Osteocyte (in vitro differentiated cells): ENCODE measurements at regions not wholly inside any gene's neighbourhood (a gene's known extent, or its start where the extent isn't known, plus 50 kb on each side); places are given as distances from the start of the nearest gene placed in this dataset.
A peak's percentile ranks its signal among the peaks of the same experiment; 100 is the strongest.
"Not testable (repeated sequence)": the region's sequence is repeated elsewhere in the genome, so short reads cannot be mapped to it uniquely, and the experiment has no call there.

Source experiments
- DNase-seq: peaks from one replicate; pipeline ENCODE4 v3.0.0; 2021; ENCODE audit warnings: mixed read lengths; ENCODE audit not compliant: unreplicated experiment; ENCODE audit errors: extremely low spot score
- H3K27ac Mint-ChIP-seq: one replicate; pipeline ENCODE4 v1.8.0; 2021; ENCODE audit warnings: mild to moderate bottlenecking, mixed read lengths; ENCODE audit not compliant: unreplicated experiment
- H3K27me3 Mint-ChIP-seq: one replicate; pipeline ENCODE4 v1.8.0; 2021; ENCODE audit warnings: mixed read lengths; ENCODE audit not compliant: unreplicated experiment
- H3K36me3 Mint-ChIP-seq: one replicate; pipeline ENCODE4 v1.8.0; 2021; ENCODE audit warnings: mixed read lengths; ENCODE audit not compliant: unreplicated experiment
- H3K4me1 Mint-ChIP-seq: one replicate; pipeline ENCODE4 v1.8.0; 2021; ENCODE audit warnings: mixed read lengths; ENCODE audit not compliant: unreplicated experiment
- H3K4me3 Mint-ChIP-seq: one replicate; pipeline ENCODE4 v1.8.0; 2021; ENCODE audit warnings: mild to moderate bottlenecking, moderate library complexity, mixed read lengths; ENCODE audit not compliant: unreplicated experiment
- H3K9me3 Mint-ChIP-seq: one replicate; pipeline ENCODE4 v1.8.0; 2021; ENCODE audit warnings: mixed read lengths; ENCODE audit not compliant: unreplicated experiment
- CTCF ChIP-seq: fragments of 200-600 bp; sonication (generic); IDR thresholded peaks from 2 replicates; pipeline ENCODE4 v1.5.0; 2021; ENCODE audit warnings: antibody characterized with exemption, mild to moderate bottlenecking, moderate library complexity

- Mint-ChIP-seq H3K4me1 (no peaks in the 10 kb centered on the region), H3K36me3 (no peaks in the 10 kb centered on the region), H3K27ac (no peak overlapping the region), H3K4me3 (no peak overlapping the region), H3K9me3 (peaks cover 59% of the 10 kb centered on the region), H3K27me3 (no peaks in the 10 kb centered on the region)
- TF ChIP-seq CTCF = no peak
- DNase-seq = peak; percentile 86
These were observed 147.9 kb downstream of the OR4M2 start for GRCh38 chr15:22228101-22228762.

GRCh38 chr15:22229990-22230819 is 149.9 kb downstream of the OR4M2 start:
- no peaks in the 10 kb centered on the region for H3K4me1 Mint-ChIP-seq
- H3K27ac Mint-ChIP-seq = no peak overlapping the region
- no peaks in the 10 kb centered on the region for H3K27me3 Mint-ChIP-seq
- DNase-seq = no peak
- H3K4me3 Mint-ChIP-seq = no peak overlapping the region
- H3K36me3 Mint-ChIP-seq = no peaks in the 10 kb centered on the region
- H3K9me3 Mint-ChIP-seq = peaks cover 55% of the 10 kb centered on the region
- no peak for TF ChIP-seq CTCF

- DNase-seq = no peak
- H3K9me3 Mint-ChIP-seq = peaks cover 57% of the 10 kb centered on the region
- no peaks in the 10 kb centered on the region for H3K4me1 Mint-ChIP-seq
- H3K4me3 Mint-ChIP-seq = no peak overlapping the region
- TF ChIP-seq CTCF = no peak
- no peak overlapping the region for H3K27ac Mint-ChIP-seq
- peaks cover 3% of the 10 kb centered on the region for H3K36me3 Mint-ChIP-seq
- H3K27me3 Mint-ChIP-seq = no peaks in the 10 kb centered on the region
These were observed 151.3 kb downstream of the OR4M2 start for GRCh38 chr15:22231603-22232002.

GRCh38 chr15:22232675-22233074 is 152.3 kb downstream of the OR4M2 start:
- TF ChIP-seq CTCF = no peak
- Mint-ChIP-seq H3K4me1 (no peaks in the 10 kb centered on the region), H3K36me3 (peaks cover 3% of the 10 kb centered on the region), H3K4me3 (no peak overlapping the region), H3K9me3 (peaks cover 59% of the 10 kb centered on the region), H3K27me3 (no peaks in the 10 kb centered on the region), H3K27ac (no peak overlapping the region)
- DNase-seq = no peak

GRCh38 chr15:22235261-22235930 is 155.1 kb downstream of the OR4M2 start:
- H3K27me3 Mint-ChIP-seq, H3K4me1 Mint-ChIP-seq, H3K4me3 Mint-ChIP-seq, H3K36me3 Mint-ChIP-seq, DNase-seq, H3K27ac Mint-ChIP-seq: not testable (repeated sequence)
- peaks cover 48% of the 10 kb centered on the region for H3K9me3 Mint-ChIP-seq
